Activated T-cell treated with anti-CD3 and anti-CD28 coated beads, Interleukin-2, amount 50 U/mL, for 4 hours (primary cell): ENCODE measurements at regions not wholly inside any gene's neighbourhood (a gene's known extent, or its start where the extent isn't known, plus 50 kb on each side); places are given as distances from the start of the nearest gene placed in this dataset.
A peak's percentile ranks its signal among the peaks of the same experiment; 100 is the strongest.

ENCODE experiments used
- ATAC-seq, 2 donors: fragments of 200-7000 bp; cut with Tn5 transposase; one replicate each; pipeline ENCODE4 v1.10.0; 2021
- DNase-seq: peaks from one replicate; pipeline ENCODE4 v3.0.0-alpha.2; 2020
- H3K27me3 Mint-ChIP-seq: one replicate; pipeline ENCODE4 v1.8.0; 2021; ENCODE audit warnings: low read depth, mixed read lengths
- H3K36me3 Mint-ChIP-seq: one replicate; pipeline ENCODE4 v1.8.0; 2022; ENCODE audit warnings: mixed read lengths; ENCODE audit not compliant: insufficient read depth
- H3K4me1 Mint-ChIP-seq: one replicate; pipeline ENCODE4 v1.8.0; 2021; ENCODE audit warnings: low read depth, mixed read lengths
- H3K4me3 Mint-ChIP-seq: one replicate; pipeline ENCODE4 v1.8.0; 2021; ENCODE audit warnings: mild to moderate bottlenecking, moderate library complexity, mixed read lengths
- H3K9me3 Mint-ChIP-seq: one replicate; pipeline ENCODE4 v1.8.0; 2021; ENCODE audit warnings: mixed read lengths

DNA sequence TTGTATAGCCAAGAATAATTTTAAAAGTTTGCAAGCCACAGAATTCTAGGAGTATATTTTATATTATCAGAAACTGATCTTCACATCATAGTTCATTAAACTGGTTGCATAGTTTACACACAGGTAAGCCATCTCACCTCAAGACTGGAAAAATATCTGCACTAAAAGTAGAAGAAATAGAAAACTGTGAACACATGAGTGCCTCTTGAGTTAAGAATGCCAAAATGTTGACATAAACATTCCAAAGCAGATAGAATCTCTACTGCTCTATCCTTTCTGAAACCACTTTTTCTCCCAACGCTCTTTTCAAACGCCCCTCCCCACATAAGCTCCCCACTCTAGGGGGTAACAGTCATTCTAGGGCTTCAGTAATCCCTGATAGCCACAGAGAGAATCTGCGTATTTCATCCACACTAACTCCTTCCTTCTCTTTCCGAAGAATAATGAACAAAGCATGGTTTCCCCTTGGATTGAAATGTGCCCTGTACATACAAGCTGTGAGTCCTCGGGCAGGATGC is 201.5 kb downstream of the IRS2 start:
- Mint-ChIP-seq H3K27me3 (peaks cover 7% of the 10 kb centered on the region), H3K4me3 (no peak overlapping the region), H3K36me3 (no peaks in the 10 kb centered on the region), H3K9me3 (no peaks in the 10 kb centered on the region), H3K4me1 (no peaks in the 10 kb centered on the region)
- no peak for DNase-seq
- no peak for ATAC-seq

DNA sequence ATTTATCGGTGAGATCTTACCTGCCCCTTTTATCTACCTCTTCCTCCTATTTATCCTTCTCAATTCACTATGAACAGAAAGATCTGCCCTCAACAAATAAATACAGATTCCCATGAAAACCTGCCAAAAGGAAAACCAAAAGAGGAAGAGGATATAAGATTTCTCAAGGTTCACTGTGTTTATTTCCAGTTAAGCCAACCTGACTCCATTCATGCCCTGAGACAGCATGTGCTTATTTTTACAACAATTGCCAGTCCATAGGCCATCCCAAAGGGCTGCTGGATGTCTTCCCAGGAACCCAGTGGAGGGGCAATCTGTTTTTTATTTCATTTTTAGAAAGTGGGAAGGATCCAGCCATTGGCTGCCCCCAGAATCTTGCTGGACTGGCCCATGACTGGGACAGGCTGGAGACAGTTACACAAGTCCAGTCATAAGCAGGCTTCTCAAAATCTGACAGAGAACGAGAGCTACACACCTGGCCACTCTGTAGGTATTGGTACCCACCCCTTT is 209.1 kb downstream of the IRS2 start:
- H3K4me3 Mint-ChIP-seq: no peak overlapping the region
- ATAC-seq (no peak), DNase-seq (no peak)
- no peaks in the 10 kb centered on the region for H3K27me3 Mint-ChIP-seq
- no peaks in the 10 kb centered on the region for H3K9me3 Mint-ChIP-seq
- H3K36me3 Mint-ChIP-seq: no peaks in the 10 kb centered on the region
- no peaks in the 10 kb centered on the region for H3K4me1 Mint-ChIP-seq

DNA sequence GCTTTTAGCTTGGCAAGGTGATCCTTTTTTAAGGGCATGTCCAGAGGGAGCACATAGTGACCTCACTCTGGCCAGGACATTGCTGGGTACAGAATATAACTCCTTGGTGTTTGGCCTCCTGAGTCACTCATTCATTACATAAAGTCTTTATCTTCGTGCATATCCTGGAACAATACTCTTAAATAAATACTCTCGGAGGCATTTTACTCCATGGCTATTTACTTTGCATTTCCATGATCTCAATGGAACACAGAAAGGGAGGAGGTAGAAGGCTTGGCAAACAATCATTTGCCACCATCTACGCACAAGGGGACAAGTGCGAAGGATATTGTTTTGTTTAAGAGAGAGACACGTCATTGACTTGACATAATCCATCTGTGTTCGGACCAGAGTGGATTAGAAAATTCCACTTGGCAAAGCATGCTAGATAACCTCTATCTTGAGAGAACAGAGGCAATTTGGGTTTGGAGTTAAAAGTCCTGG is 210.0 kb downstream of the IRS2 start:
- Mint-ChIP-seq H3K27me3 (no peaks in the 10 kb centered on the region), H3K36me3 (no peaks in the 10 kb centered on the region), H3K4me1 (no peaks in the 10 kb centered on the region), H3K9me3 (no peaks in the 10 kb centered on the region), H3K4me3 (no peak overlapping the region)
- ATAC-seq (no peak), DNase-seq (no peak)

DNA sequence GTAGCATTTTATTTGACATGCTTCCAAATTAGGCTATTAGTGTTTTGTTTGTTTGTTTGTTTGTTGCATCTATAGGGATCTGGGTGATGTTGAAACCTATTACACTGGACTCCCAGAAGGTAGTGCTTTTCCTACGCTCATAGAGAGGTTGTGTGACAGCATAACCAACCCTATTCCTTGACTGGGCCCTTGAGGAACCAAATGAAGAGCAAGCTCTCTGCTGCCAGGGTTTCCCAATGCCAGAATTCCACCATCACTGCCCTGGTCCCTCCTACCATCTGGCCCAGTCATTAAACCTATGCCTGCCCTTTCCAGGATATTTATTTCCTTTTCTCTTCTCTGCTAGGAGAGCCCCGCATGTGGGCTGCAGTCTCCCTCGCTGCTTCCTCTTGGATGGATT is 210.6 kb downstream of the IRS2 start:
- Mint-ChIP-seq H3K36me3 (no peaks in the 10 kb centered on the region), H3K27me3 (no peaks in the 10 kb centered on the region), H3K9me3 (no peaks in the 10 kb centered on the region), H3K4me3 (no peak overlapping the region), H3K4me1 (peaks cover 2% of the 10 kb centered on the region)
- no peak for ATAC-seq
- no peak for DNase-seq

DNA sequence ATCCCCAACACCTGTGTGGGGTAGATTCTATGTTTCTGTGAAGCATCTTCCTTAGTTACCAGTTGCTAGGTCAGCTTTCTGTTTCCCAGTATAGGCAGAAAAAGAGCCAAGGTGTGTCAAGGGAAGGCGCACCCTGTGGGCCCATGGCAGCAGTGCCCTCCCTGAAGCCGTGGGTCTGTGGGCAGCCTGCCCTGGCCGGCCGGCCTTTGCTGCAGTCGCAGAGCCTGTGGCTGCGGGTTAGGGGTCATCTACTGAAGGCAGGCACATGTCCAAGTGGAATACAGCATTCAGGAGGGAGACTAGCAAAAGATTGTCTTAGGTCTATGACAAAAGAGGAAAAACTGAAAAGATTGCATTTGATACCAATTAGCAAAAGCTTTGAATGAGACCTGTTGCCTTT is 214.0 kb downstream of the IRS2 start:
- ATAC-seq: no peak
- Mint-ChIP-seq H3K4me3 (no peak overlapping the region), H3K4me1 (peaks cover 12% of the 10 kb centered on the region), H3K9me3 (no peaks in the 10 kb centered on the region), H3K27me3 (no peaks in the 10 kb centered on the region), H3K36me3 (no peaks in the 10 kb centered on the region)
- no peak for DNase-seq

GRCh38 chr13:109569958-109570711 is 216.2 kb downstream of the IRS2 start:
- H3K9me3 Mint-ChIP-seq: no peaks in the 10 kb centered on the region
- ATAC-seq (peak; percentile 54 to 66), DNase-seq (no peak)
- no peaks in the 10 kb centered on the region for H3K36me3 Mint-ChIP-seq
- no peaks in the 10 kb centered on the region for H3K27me3 Mint-ChIP-seq
- no peak overlapping the region for H3K4me3 Mint-ChIP-seq
- H3K4me1 Mint-ChIP-seq: peaks cover 12% of the 10 kb centered on the region

GRCh38 chr13:109568339-109568818 is 218.0 kb downstream of the IRS2 start:
- Mint-ChIP-seq H3K4me1 (peaks cover 12% of the 10 kb centered on the region), H3K4me3 (no peak overlapping the region), H3K27me3 (no peaks in the 10 kb centered on the region), H3K9me3 (no peaks in the 10 kb centered on the region), H3K36me3 (no peaks in the 10 kb centered on the region)
- ATAC-seq (no peak), DNase-seq (no peak)

- Mint-ChIP-seq H3K36me3 (no peaks in the 10 kb centered on the region), H3K27me3 (no peaks in the 10 kb centered on the region), H3K4me3 (no peak overlapping the region), H3K9me3 (no peaks in the 10 kb centered on the region), H3K4me1 (peaks cover 12% of the 10 kb centered on the region)
- ATAC-seq (no peak), DNase-seq (no peak)
These were observed 219.1 kb downstream of the IRS2 start for GRCh38 chr13:109567315-109567714.

DNA sequence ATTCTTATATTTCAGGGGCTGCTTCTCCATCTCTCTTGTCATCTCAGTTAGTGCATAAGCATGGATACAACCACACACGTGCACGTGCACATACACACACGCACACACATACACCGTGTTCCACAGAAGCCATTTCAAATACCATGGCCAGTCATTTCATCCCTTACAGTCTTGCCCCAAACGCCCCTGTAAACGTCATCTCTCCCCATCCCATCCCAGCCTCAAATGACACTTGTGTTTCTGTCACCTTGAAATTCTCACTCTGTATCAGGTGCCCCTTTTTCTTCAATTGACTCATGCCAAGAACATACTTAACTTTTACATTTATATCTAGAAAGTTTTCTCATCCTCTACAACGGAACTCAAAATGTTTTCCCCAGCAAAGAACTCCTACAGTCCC is 220.5 kb downstream of the IRS2 start:
- Mint-ChIP-seq H3K27me3 (no peaks in the 10 kb centered on the region), H3K4me3 (no peak overlapping the region), H3K36me3 (no peaks in the 10 kb centered on the region), H3K4me1 (peaks cover 10% of the 10 kb centered on the region), H3K9me3 (no peaks in the 10 kb centered on the region)
- DNase-seq (no peak), ATAC-seq (no peak)

- peaks cover 4% of the 10 kb centered on the region for H3K4me1 Mint-ChIP-seq
- H3K9me3 Mint-ChIP-seq: no peaks in the 10 kb centered on the region
- H3K36me3 Mint-ChIP-seq: no peaks in the 10 kb centered on the region
- no peak overlapping the region for H3K4me3 Mint-ChIP-seq
- DNase-seq (no peak), ATAC-seq (no peak)
- no peaks in the 10 kb centered on the region for H3K27me3 Mint-ChIP-seq
These were observed 238.0 kb downstream of the IRS2 start for GRCh38 chr13:109548374-109548773.

DNA sequence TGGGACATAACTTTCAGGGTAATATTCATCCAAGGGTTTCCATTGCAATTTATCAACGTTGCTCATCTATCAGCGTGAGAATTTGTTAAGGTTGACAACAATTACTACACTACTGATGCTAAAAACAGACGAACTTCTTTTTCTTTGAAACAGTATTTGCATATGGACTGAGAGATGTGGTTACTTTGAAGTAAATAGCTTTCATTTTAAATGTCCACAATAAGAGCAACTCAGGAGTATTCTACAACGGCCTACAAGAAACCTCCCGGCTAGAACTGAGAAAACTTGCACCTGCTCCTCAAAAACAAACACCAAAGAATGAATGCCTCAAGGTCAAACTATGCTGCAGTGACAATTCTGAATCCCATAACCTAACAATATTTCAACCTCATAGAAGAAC is 238.4 kb downstream of the IRS2 start:
- DNase-seq: no peak
- no peaks in the 10 kb centered on the region for H3K9me3 Mint-ChIP-seq
- H3K4me3 Mint-ChIP-seq: no peak overlapping the region
- H3K36me3 Mint-ChIP-seq: no peaks in the 10 kb centered on the region
- peaks cover 4% of the 10 kb centered on the region for H3K4me1 Mint-ChIP-seq
- no peak for ATAC-seq
- H3K27me3 Mint-ChIP-seq: no peaks in the 10 kb centered on the region

DNA sequence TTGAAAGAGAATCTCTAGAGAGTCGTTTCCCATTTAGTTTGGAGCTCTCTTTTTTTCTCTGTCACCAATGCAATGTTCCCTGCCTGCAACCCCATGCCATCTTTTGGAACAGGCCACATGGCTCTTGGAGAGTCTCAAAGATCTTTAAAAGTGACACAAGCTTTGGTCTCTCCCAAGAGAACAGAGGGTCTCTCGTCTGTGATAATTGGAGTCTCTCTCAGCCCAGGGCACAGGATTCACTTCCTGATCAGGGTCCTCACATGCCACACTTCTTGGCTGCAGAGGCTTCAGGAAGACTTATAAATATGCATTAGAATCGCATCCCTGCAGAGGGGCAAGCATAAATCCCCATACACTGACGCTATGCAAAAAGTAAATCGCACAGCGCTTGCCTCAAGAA is 240.5 kb downstream of the IRS2 start:
- Mint-ChIP-seq H3K9me3 (no peaks in the 10 kb centered on the region), H3K27me3 (peaks cover 2% of the 10 kb centered on the region)
- ATAC-seq: no peak

DNA sequence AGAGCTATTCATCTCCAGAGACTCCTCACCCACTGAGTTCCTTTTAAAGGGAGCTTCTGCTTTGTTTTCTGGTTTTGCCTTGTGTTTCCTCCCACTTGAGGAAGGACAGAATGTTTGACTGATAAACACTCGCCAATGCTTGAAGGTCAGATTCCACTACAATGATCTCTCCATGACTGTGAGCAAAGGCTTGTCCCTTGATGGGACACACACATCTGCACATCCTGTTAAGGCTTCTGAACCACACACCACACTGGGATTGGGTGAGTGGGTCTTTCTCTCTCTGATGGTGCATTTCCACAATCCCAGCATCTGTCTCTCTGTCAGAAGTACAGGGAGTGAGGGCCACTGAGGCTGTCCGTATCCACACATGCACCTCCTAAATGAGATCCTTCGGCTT is 245.3 kb downstream of the IRS2 start:
- Mint-ChIP-seq H3K4me3 (no peak overlapping the region), H3K27me3 (peaks cover 10% of the 10 kb centered on the region), H3K9me3 (no peaks in the 10 kb centered on the region), H3K4me1 (peaks cover 4% of the 10 kb centered on the region), H3K36me3 (no peaks in the 10 kb centered on the region)
- DNase-seq (no peak), ATAC-seq (no peak)

More for the DNA sequence above, 240.5 kb downstream of the IRS2 start:
- Mint-ChIP-seq H3K4me3 (no peak overlapping the region), H3K36me3 (no peaks in the 10 kb centered on the region), H3K4me1 (peaks cover 4% of the 10 kb centered on the region)
- no peak for DNase-seq

DNA sequence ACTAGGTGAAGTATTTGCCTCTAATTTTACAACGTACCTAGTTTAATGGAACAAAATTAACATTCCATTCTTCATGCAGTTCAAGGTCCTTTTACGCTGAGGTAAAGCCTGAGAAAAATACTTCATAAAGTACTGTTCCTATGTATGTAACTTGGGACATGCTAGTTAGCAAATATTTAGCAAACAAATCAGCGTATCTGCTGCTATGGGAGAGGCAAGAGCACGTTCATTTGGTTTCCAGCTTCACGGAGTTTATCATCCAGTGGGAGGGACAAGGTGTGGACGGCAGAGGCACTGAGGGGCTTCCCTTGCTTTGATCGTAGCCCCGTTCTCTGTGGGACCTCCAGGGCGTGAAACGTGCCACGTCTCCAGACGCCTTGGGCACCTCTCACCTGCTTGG is 248.8 kb downstream of the IRS2 start:
- H3K4me3 Mint-ChIP-seq: no peak overlapping the region
- ATAC-seq (no peak), DNase-seq (no peak)
- H3K36me3 Mint-ChIP-seq: no peaks in the 10 kb centered on the region
- no peaks in the 10 kb centered on the region for H3K9me3 Mint-ChIP-seq
- H3K4me1 Mint-ChIP-seq: no peaks in the 10 kb centered on the region
- H3K27me3 Mint-ChIP-seq: peaks cover 10% of the 10 kb centered on the region

- no peak overlapping the region for H3K4me3 Mint-ChIP-seq
- no peaks in the 10 kb centered on the region for H3K4me1 Mint-ChIP-seq
- no peak for DNase-seq
- ATAC-seq: no peak
- peaks cover 3% of the 10 kb centered on the region for H3K27me3 Mint-ChIP-seq
- no peaks in the 10 kb centered on the region for H3K36me3 Mint-ChIP-seq
- H3K9me3 Mint-ChIP-seq: no peaks in the 10 kb centered on the region
These were observed 253.0 kb downstream of the IRS2 start for GRCh38 chr13:109533350-109533749.
